H1 (cell line): ENCODE measurements at regions not wholly inside any gene's neighbourhood (a gene's known extent, or its start where the extent isn't known, plus 50 kb on each side); places are given as distances from the start of the nearest gene placed in this dataset.

Experiments used
- CHD7 ChIP-seq: fragments of 300-600 bp; sonication (generic); IDR thresholded peaks from 2 replicates; pipeline ENCODE4 v1.7.1; 2012; ENCODE audit warnings: low read length, moderate library complexity, mild to moderate bottlenecking, inconsistent platforms; ENCODE audit not compliant: insufficient replicate concordance
- KDM4A ChIP-seq: IDR thresholded peaks from one replicate; pipeline ENCODE4 v1.7.1; 2012; ENCODE audit warnings: low read depth, mild to moderate bottlenecking, moderate library complexity, low read length, inconsistent platforms; ENCODE audit not compliant: severe bottlenecking
- NANOG ChIP-seq: IDR thresholded peaks from 2 replicates; pipeline ENCODE4 v1.6.1; 2011; ENCODE audit warnings: low read length, low read depth, mild to moderate bottlenecking, inconsistent platforms; ENCODE audit not compliant: insufficient read depth, poor library complexity, severe bottlenecking

GRCh38 chr3:44023961-44024593 lies 217.6 kb upstream of the TOPAZ1 start (continued):
- TF ChIP-seq CHD7 (no peak), KDM4A (no peak), NANOG (no peak)
